Stomach (tissue), 4 donors: ENCODE measurements at regions not wholly inside any gene's neighbourhood (a gene's known extent, or its start where the extent isn't known, plus 50 kb on each side); places are given as distances from the start of the nearest gene placed in this dataset.

Experiments used
- CTCF ChIP-seq, 7 experiments: fragments of 450-650 bp in 4 of 7; fragments of 200-600 bp in 3 of 7; sonication (generic) in 3 of 7; IDR thresholded peaks; one replicate each; pipeline ENCODE4 v1.5.1; 2016 to 2019; ENCODE audit warnings: antibody characterized with exemption in 7 of 7, control low read depth in 2 of 7, mild to moderate bottlenecking in 1 of 7
- EP300 ChIP-seq: sonication (generic); formaldehyde crosslinking; IDR thresholded peaks from one replicate; pipeline ENCODE4 v1.6.1; 2017; ENCODE audit warnings: antibody characterized with exemption
- POLR2A ChIP-seq, 4 donors: fragments of 450-650 bp; IDR thresholded peaks; one replicate each; pipeline ENCODE4 v1.6.1; 2016; ENCODE audit warnings: antibody characterized with exemption in 4 of 4, control low read depth in 2 of 4, mild to moderate bottlenecking in 1 of 4, moderate library complexity in 1 of 4
- POLR2AphosphoS5 ChIP-seq, 3 donors: sonication (generic); formaldehyde crosslinking; IDR thresholded peaks; one replicate each; pipeline ENCODE4 v1.6.1; 2016; ENCODE audit warnings: antibody characterized with exemption in 3 of 3

DNA sequence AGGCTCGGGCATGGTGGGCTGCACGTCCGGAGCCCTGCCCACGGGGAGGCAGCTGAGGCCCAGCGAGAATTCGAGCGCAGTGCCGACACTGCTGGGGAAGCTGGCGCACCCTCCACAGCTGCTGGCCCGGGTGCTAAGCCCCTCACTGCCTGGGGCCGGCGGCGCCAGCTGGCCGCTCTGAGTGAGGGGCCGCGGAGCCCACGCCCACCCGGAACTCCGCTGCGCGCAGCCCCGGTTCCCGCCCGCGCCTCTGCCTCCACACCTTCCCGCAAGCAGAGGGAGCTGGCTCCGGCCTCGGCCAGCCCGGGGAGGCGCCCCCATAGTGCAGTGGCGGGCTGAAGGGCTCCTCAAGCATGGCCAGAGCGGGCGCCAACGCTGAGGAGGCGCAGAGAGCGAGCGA is 2080.4 kb downstream of the PCDH9 start:
- TF ChIP-seq CTCF (IDR thresholded peaks at IDR 0.05): no peak
- TF ChIP-seq POLR2AphosphoS5 (IDR thresholded peaks at IDR 0.05): no peak
- TF ChIP-seq EP300: no peak
- TF ChIP-seq POLR2A (IDR thresholded peaks at IDR 0.05): no peak
